H9 (cell line): ENCODE measurements at regions not wholly inside any gene's neighbourhood (a gene's known extent, or its start where the extent isn't known, plus 50 kb on each side); places are given as distances from the start of the nearest gene placed in this dataset.

ENCODE experiments used
- DNase-seq: peaks from one replicate; pipeline ENCODE4 v3.0.0-alpha.2; 2017
- H2AFZ ChIP-seq: one replicate; pipeline ENCODE4 v1.6.1; 2013; ENCODE audit warnings: mild to moderate bottlenecking, low read length, control low read depth, moderate library complexity
- H2AK5ac ChIP-seq: 2 replicates; pipeline ENCODE4 v1.6.1; 2013; ENCODE audit warnings: low read length, control low read depth, mixed read lengths; ENCODE audit not compliant: insufficient read length
- H2BK120ac ChIP-seq: one replicate; pipeline ENCODE4 v1.6.1; 2013; ENCODE audit warnings: low read depth, mild to moderate bottlenecking, low read length, control low read depth, inconsistent platforms; ENCODE audit not compliant: poor library complexity, severe bottlenecking
- H2BK12ac ChIP-seq: 2 replicates; pipeline ENCODE4 v1.6.1; 2013; ENCODE audit warnings: low read length, control low read depth, mixed read lengths, low read depth; ENCODE audit not compliant: insufficient read length
- H2BK15ac ChIP-seq: 2 replicates; pipeline ENCODE4 v1.6.1; 2013; ENCODE audit warnings: low read depth, low read length, control low read depth
- H2BK20ac ChIP-seq: one replicate; pipeline ENCODE4 v1.6.1; 2013; ENCODE audit warnings: low read depth, mild to moderate bottlenecking, low read length, control low read depth, inconsistent platforms; ENCODE audit not compliant: poor library complexity, severe bottlenecking
- H2BK5ac ChIP-seq: 2 replicates; pipeline ENCODE4 v1.6.1; 2013; ENCODE audit warnings: low read length, control low read depth, mixed read lengths; ENCODE audit not compliant: insufficient read length
- H3K14ac ChIP-seq: 2 replicates; pipeline ENCODE4 v1.6.1; 2013; ENCODE audit warnings: low read length, control low read depth; ENCODE audit not compliant: insufficient read depth
- H3K18ac ChIP-seq: 2 replicates; pipeline ENCODE4 v1.6.1; 2013; ENCODE audit warnings: low read depth, mild to moderate bottlenecking, mixed read lengths, low read length, control low read depth; ENCODE audit not compliant: insufficient read length
- H3K23ac ChIP-seq: 2 replicates; pipeline ENCODE4 v1.6.1; 2013; ENCODE audit warnings: low read length, control low read depth, mixed read lengths, low read depth; ENCODE audit not compliant: insufficient read length
- H3K23me2 ChIP-seq: 2 replicates; pipeline ENCODE4 v1.6.1; 2013; ENCODE audit warnings: low read depth, mild to moderate bottlenecking, mixed read lengths, low read length, control low read depth; ENCODE audit not compliant: insufficient read length, poor library complexity, severe bottlenecking
- H3K27ac ChIP-seq: 2 replicates; pipeline ENCODE4 v1.5.1; 2013; ENCODE audit warnings: low read length, control low read depth, mixed read lengths, low read depth; ENCODE audit not compliant: insufficient read length
- H3K27me3 ChIP-seq: 2 replicates; pipeline ENCODE4 v1.6.1; 2013; ENCODE audit warnings: low read length, control low read depth, inconsistent platforms; ENCODE audit not compliant: insufficient read depth
- H3K4ac ChIP-seq: 2 replicates; pipeline ENCODE4 v1.6.1; 2013; ENCODE audit warnings: low read depth, mild to moderate bottlenecking, control low read depth, inconsistent platforms, low read length, moderate library complexity
- H3K4me1 ChIP-seq: 2 replicates; pipeline ENCODE4 v1.6.1; 2013; ENCODE audit warnings: low read length, control low read depth, inconsistent platforms; ENCODE audit not compliant: insufficient read depth
- H3K4me2 ChIP-seq: 2 replicates; pipeline ENCODE4 v1.6.1; 2013; ENCODE audit warnings: low read length, control low read depth, mixed read lengths; ENCODE audit not compliant: insufficient read length, insufficient read depth
- H3K56ac ChIP-seq: 2 replicates; pipeline ENCODE4 v1.6.1; 2013; ENCODE audit warnings: low read depth, mild to moderate bottlenecking, mixed read lengths, low read length, control low read depth; ENCODE audit not compliant: insufficient read length
- H3K79me1 ChIP-seq: 2 replicates; pipeline ENCODE4 v1.6.1; 2013; ENCODE audit warnings: low read depth, mild to moderate bottlenecking, moderate library complexity, low read length, control low read depth, inconsistent platforms; ENCODE audit not compliant: insufficient read depth, poor library complexity, severe bottlenecking
- H3K79me2 ChIP-seq: 2 replicates; pipeline ENCODE4 v1.6.1; 2013; ENCODE audit warnings: low read length, control low read depth, inconsistent platforms; ENCODE audit not compliant: insufficient read depth
- H3K9ac ChIP-seq: 2 replicates; pipeline ENCODE4 v1.6.1; 2013; ENCODE audit warnings: low read length, control low read depth, mixed read lengths; ENCODE audit not compliant: insufficient read length; ENCODE audit errors: extremely low read depth
- H3K9me3 ChIP-seq: one replicate; pipeline ENCODE4 v1.6.1; 2013; ENCODE audit warnings: low read depth, low read length, inconsistent platforms; ENCODE audit not compliant: control insufficient read depth
- H3T11ph ChIP-seq: one replicate; pipeline ENCODE4 v1.6.1; 2013; ENCODE audit warnings: mild to moderate bottlenecking, low read length, control low read depth, inconsistent platforms
- H4K20me1 ChIP-seq: one replicate; pipeline ENCODE4 v1.6.1; 2013; ENCODE audit not compliant: control insufficient read depth, insufficient read length, insufficient read depth
- H4K5ac ChIP-seq: 2 replicates; pipeline ENCODE4 v1.6.1; 2013; ENCODE audit warnings: low read depth, mild to moderate bottlenecking, mixed read lengths, low read length, control low read depth; ENCODE audit not compliant: insufficient read length
- H4K8ac ChIP-seq: replicated peaks from 2 replicates; pipeline ENCODE4 v1.6.1; 2013; ENCODE audit warnings: low read length, control low read depth, mixed read lengths, low read depth; ENCODE audit not compliant: insufficient read length
- H4K91ac ChIP-seq: 2 replicates; pipeline ENCODE4 v1.6.1; 2013; ENCODE audit warnings: low read depth, mild to moderate bottlenecking, moderate library complexity, mixed read lengths, low read length, control low read depth; ENCODE audit not compliant: insufficient read length
- H3K27ac Mint-ChIP-seq, 3 experiments: 2 replicates in 2 of 3; 3 replicates in 1 of 3; pipeline ENCODE4 v1.8.0; 2020 to 2021; ENCODE audit warnings: mixed read lengths in 3 of 3, mild to moderate bottlenecking in 1 of 3, moderate library complexity in 1 of 3
- H3K27me3 Mint-ChIP-seq: 2 replicates; pipeline ENCODE4 v1.8.0; 2021; ENCODE audit warnings: low read depth, mild to moderate bottlenecking, moderate library complexity, mixed read lengths
- H3K36me3 Mint-ChIP-seq, 3 experiments: 2 replicates in 2 of 3; 3 replicates in 1 of 3; pipeline ENCODE4 v1.8.0; 2020 to 2021; ENCODE audit warnings: low read depth in 3 of 3, mixed read lengths in 3 of 3; ENCODE audit not compliant: insufficient read depth in 1 of 3
- H3K4me1 Mint-ChIP-seq, 2 experiments: 2 replicates each; pipeline ENCODE4 v1.8.0; 2020; ENCODE audit warnings: mixed read lengths in 2 of 2
- H3K4me3 Mint-ChIP-seq, 2 experiments: 2 replicates in 1 of 2; 3 replicates in 1 of 2; pipeline ENCODE4 v1.8.0; 2020 to 2021; ENCODE audit warnings: mild to moderate bottlenecking in 2 of 2, mixed read lengths in 2 of 2, moderate library complexity in 1 of 2
- H3K9me3 Mint-ChIP-seq, 2 experiments: 2 replicates in 1 of 2; 3 replicates in 1 of 2; pipeline ENCODE4 v1.8.0; 2020; ENCODE audit warnings: mild to moderate bottlenecking in 2 of 2, mixed read lengths in 2 of 2, moderate library complexity in 1 of 2
- CTCF ChIP-seq: fragments of 200-600 bp; sonication (generic); conservative IDR thresholded peaks from 3 replicates; pipeline ENCODE4 v1.8.0; 2021; ENCODE audit warnings: antibody characterized with exemption, mild to moderate bottlenecking
- WGBS: extraction: QIAGEN DNeasy Blood & Tissue Kit; methylation state at CpG from one replicate; pipeline ENCODE4 v1.1.7; 2013; ENCODE audit warnings: missing lambda C conversion rate, low lambda C conversion rate, mixed read lengths; ENCODE audit not compliant: insufficient read length; ENCODE audit errors: extremely low coverage; 5-methylcytosine and 5-hydroxymethylcytosine counted together

- Histone ChIP-seq H3K4ac (no peak overlapping the region), H2BK12ac (no peak overlapping the region), H2BK20ac (no peak overlapping the region), H3K4me1 (no peaks in the 10 kb centered on the region), H3K18ac (no peak overlapping the region), H2BK120ac (no peak overlapping the region), H4K20me1 (no peaks in the 10 kb centered on the region), H2BK5ac (no peak overlapping the region), H3K27me3 (no peaks in the 10 kb centered on the region; the same call in 1 of the 2 replicates), H3K79me2 (no peaks in the 10 kb centered on the region), H4K5ac (no peak overlapping the region), H2BK15ac (no peak overlapping the region), H3K14ac (no peak overlapping the region), H3K9ac (no peak overlapping the region), H3K23me2 (no peaks in the 10 kb centered on the region), H4K91ac (no peak overlapping the region), H3K56ac (no peak overlapping the region), H2AFZ (no peak overlapping the region), H3K27ac (no peak overlapping the region), H3K23ac (no peak overlapping the region), H3T11ph (no peak overlapping the region), H3K79me1 (no peaks in the 10 kb centered on the region), H3K9me3 (no peaks in the 10 kb centered on the region), H2AK5ac (no peak overlapping the region), H4K8ac (no peak overlapping the region), H3K4me2 (no peak overlapping the region)
- Mint-ChIP-seq H3K27me3 (no peaks in the 10 kb centered on the region), H3K27ac (peak overlapping the region in 2 of 3 experiments; percentile 62 to 91; a peak in 3 of 7 replicates), H3K36me3 (no peaks in the 10 kb centered on the region), H3K4me1 (peaks cover 0 to 5% of the 10 kb centered on the region in 2 experiments; a peak in 2 of 4 replicates), H3K9me3 (no peaks in the 10 kb centered on the region; a peak in 1 of 5 replicates), H3K4me3 (no peak overlapping the region)
- DNase-seq: no peak
- no peak for TF ChIP-seq CTCF
- no CpG with 5 or more reads among the region's 11 CpGs for WGBS
These were observed 1153.2 kb downstream of the SUCLG1 start for GRCh38 chr2:83305758-83306378.
